ENCODE measurements at regions not wholly inside any gene's neighbourhood (a gene's known extent, or its start where the extent isn't known, plus 50 kb on each side); places are given as distances from the start of the nearest gene placed in this dataset.
"Not testable (repeated sequence)": the region's sequence is repeated elsewhere in the genome, so short reads cannot be mapped to it uniquely, and the experiment has no call there.

- no peak for DNase-seq
These were observed 148.8 kb upstream of the ROPN1 start for GRCh38 chr3:124140746-124141145.

GRCh38 chr3:124142389-124142970, 150.6 kb upstream of the ROPN1 start:
- no peak for DNase-seq

GRCh38 chr3:124143047-124143446, 151.1 kb upstream of the ROPN1 start:
- DNase-seq: no peak

GRCh38 chr3:124144035-124144814, 152.3 kb upstream of the ROPN1 start:
- DNase-seq: no peak

GRCh38 chr3:124147429-124147828, 155.5 kb upstream of the ROPN1 start:
- DNase-seq: no peak

- no peak for DNase-seq
These were observed 156.0 kb upstream of the ROPN1 start for GRCh38 chr3:124147946-124148345.

- DNase-seq: no peak
These were observed 157.2 kb upstream of the ROPN1 start for GRCh38 chr3:124149081-124149480.

- DNase-seq: no peak
These were observed 157.8 kb upstream of the ROPN1 start for GRCh38 chr3:124149771-124150170.

- not testable (repeated sequence) for DNase-seq
These were observed 161.0 kb upstream of the ROPN1 start for GRCh38 chr3:124152891-124153290.

GRCh38 chr3:124156866-124157712, 165.2 kb upstream of the ROPN1 start:
- no peak for DNase-seq

- no peak for DNase-seq
These were observed 165.8 kb upstream of the ROPN1 start for GRCh38 chr3:124157748-124158147.

GRCh38 chr3:124158168-124158881, 166.4 kb upstream of the ROPN1 start:
- no peak for DNase-seq

- no peak for DNase-seq
These were observed 169.5 kb upstream of the ROPN1 start for GRCh38 chr3:124161448-124161847.

GRCh38 chr3:124163689-124164088, 171.8 kb upstream of the ROPN1 start:
- no peak for DNase-seq

GRCh38 chr3:124168271-124168670, 176.3 kb upstream of the ROPN1 start:
- no peak for DNase-seq

GRCh38 chr3:124172283-124172682, 180.4 kb upstream of the ROPN1 start:
- DNase-seq: no peak

GRCh38 chr3:124172816-124173215, 180.9 kb upstream of the ROPN1 start:
- DNase-seq: no peak

- no peak for DNase-seq
These were observed 182.6 kb upstream of the ROPN1 start for GRCh38 chr3:124174476-124174875.

GRCh38 chr3:124174910-124175874, 183.3 kb upstream of the ROPN1 start:
- no peak for DNase-seq

- DNase-seq: no peak
These were observed 185.1 kb upstream of the ROPN1 start for GRCh38 chr3:124177071-124177470.

GRCh38 chr3:124178531-124178930, 186.6 kb upstream of the ROPN1 start:
- DNase-seq: no peak

- DNase-seq: no peak
These were observed 208.5 kb upstream of the ROPN1 start for GRCh38 chr3:124200407-124200806.
